Fibroblast of lung (primary cell): ENCODE measurements at regions not wholly inside any gene's neighbourhood (a gene's known extent, or its start where the extent isn't known, plus 50 kb on each side); places are given as distances from the start of the nearest gene placed in this dataset.
"Not testable (repeated sequence)": the region's sequence is repeated elsewhere in the genome, so short reads cannot be mapped to it uniquely, and the experiment has no call there.

Experiments used
- DNase-seq, 2 donors: peaks; one replicate each; pipeline versions ENCODE4 v3.0.0 to v3.0.0-alpha.2; 2010; ENCODE audit warnings: low read depth in 2 of 2
- H2AFZ ChIP-seq: 2 replicates; pipeline ENCODE4 v1.5.1; 2012; ENCODE audit warnings: low read length, control low read depth, inconsistent platforms
- H3K27ac ChIP-seq: 2 replicates; pipeline ENCODE4 v1.5.1; 2011; ENCODE audit warnings: low read length, control low read depth; ENCODE audit not compliant: insufficient read depth
- H3K27me3 ChIP-seq: 2 replicates; pipeline ENCODE4 v1.5.1; 2011; ENCODE audit warnings: mild to moderate bottlenecking, low read length; ENCODE audit not compliant: control insufficient read depth, insufficient read depth
- H3K36me3 ChIP-seq: 2 replicates; pipeline ENCODE4 v1.5.1; 2011; ENCODE audit warnings: low read length; ENCODE audit not compliant: control insufficient read depth, insufficient read depth
- H3K4me1 ChIP-seq: 2 replicates; pipeline ENCODE4 v1.5.1; 2011; ENCODE audit warnings: low read length; ENCODE audit not compliant: control insufficient read depth, insufficient read depth; ENCODE audit errors: extremely low read depth
- H3K4me2 ChIP-seq: 2 replicates; pipeline ENCODE4 v1.5.1; 2011; ENCODE audit warnings: low read length, control low read depth; ENCODE audit not compliant: insufficient read depth; ENCODE audit errors: extremely low read depth
- H3K4me3 ChIP-seq, 4 experiments: fragments of 200-600 bp in 1 of 4; sonication (generic) in 1 of 4; replicated peaks in 1 of 4; 2 replicates each; pipeline ENCODE4 v1.5.1; 2011 to 2016; ENCODE audit warnings: low read length in 4 of 4, low read depth in 3 of 4, mild to moderate bottlenecking in 3 of 4, control low read depth in 2 of 4, inconsistent platforms in 1 of 4, mixed read lengths in 1 of 4; ENCODE audit not compliant: insufficient read depth in 1 of 4; ENCODE audit errors: control extremely low read depth in 1 of 4
- H3K79me2 ChIP-seq: 2 replicates; pipeline ENCODE4 v1.5.1; 2012; ENCODE audit warnings: mild to moderate bottlenecking, low read length, inconsistent platforms; ENCODE audit not compliant: control insufficient read depth, insufficient read depth
- H3K9ac ChIP-seq: 2 replicates; pipeline ENCODE4 v1.5.1; 2011; ENCODE audit warnings: mild to moderate bottlenecking, low read length, control low read depth; ENCODE audit not compliant: insufficient read depth
- H3K9me3 ChIP-seq: 2 replicates; pipeline ENCODE4 v1.5.1; 2012; ENCODE audit warnings: low read depth, low read length; ENCODE audit not compliant: control insufficient read depth, insufficient read depth
- H4K20me1 ChIP-seq: 2 replicates; pipeline ENCODE4 v1.5.1; 2011; ENCODE audit warnings: low read length; ENCODE audit not compliant: control insufficient read depth, insufficient read depth; ENCODE audit errors: extremely low read depth
- EZH2 ChIP-seq: IDR thresholded peaks from 2 replicates; pipeline ENCODE4 v1.5.1; 2012; ENCODE audit warnings: low read length, control low read depth, mild to moderate bottlenecking; ENCODE audit errors: missing control alignments
- TF ChIP-seq, protein P1 (sequence below), 2 donors: IDR thresholded peaks in 1 of 2; conservative IDR thresholded peaks in 1 of 2; 1 replicate in 1 of 2; 2 replicates in 1 of 2; pipeline ENCODE4 v1.5.1; 2011 to 2012; ENCODE audit warnings: low read length in 2 of 2, control low read depth in 1 of 2, inconsistent platforms in 1 of 2, low read depth in 1 of 2, mild to moderate bottlenecking in 1 of 2

GRCh38 chr9:22508354-22508753 lies 61.7 kb downstream of the DMRTA1 start:
- not testable (repeated sequence) for H3K79me2 ChIP-seq, H3K4me2 ChIP-seq, H3K27ac ChIP-seq, H3K9ac ChIP-seq, H3K36me3 ChIP-seq, H2AFZ ChIP-seq, H3K4me1 ChIP-seq, DNase-seq, H4K20me1 ChIP-seq, H3K4me3 ChIP-seq, H3K9me3 ChIP-seq, H3K27me3 ChIP-seq

DNA sequence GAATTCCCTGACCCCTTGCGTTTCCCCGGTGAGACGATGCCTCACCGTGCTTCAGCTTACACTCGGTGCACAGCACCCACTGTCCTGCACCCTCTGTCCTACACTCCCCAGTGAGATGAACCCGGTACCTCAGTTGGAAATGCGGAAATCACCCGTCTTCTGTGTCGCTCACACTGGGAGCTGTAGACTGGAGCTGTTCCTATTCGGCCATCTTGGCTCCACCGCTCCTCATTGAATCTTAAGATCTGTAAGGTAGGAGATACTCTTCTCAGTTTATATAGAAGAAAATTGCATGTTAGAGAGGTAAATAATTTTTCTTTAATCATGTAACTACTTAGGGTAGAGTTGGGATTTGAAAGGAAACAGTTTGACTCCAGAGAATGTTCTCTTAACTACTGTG lies 62.2 kb downstream of the DMRTA1 start:
- Histone ChIP-seq H3K79me2 (no peaks in the 10 kb centered on the region), H3K27ac (no peak overlapping the region), H3K9ac (no peak overlapping the region), H3K4me3 (no peak overlapping the region), H3K4me2 (no peak overlapping the region), H2AFZ (no peak overlapping the region), H3K9me3 (no peaks in the 10 kb centered on the region), H4K20me1 (no peaks in the 10 kb centered on the region), H3K4me1 (no peaks in the 10 kb centered on the region), H3K36me3 (no peaks in the 10 kb centered on the region), H3K27me3 (no peaks in the 10 kb centered on the region)
- DNase-seq: no peak
- TF ChIP-seq EZH2: no peak
- TF ChIP-seq, protein P1, sequence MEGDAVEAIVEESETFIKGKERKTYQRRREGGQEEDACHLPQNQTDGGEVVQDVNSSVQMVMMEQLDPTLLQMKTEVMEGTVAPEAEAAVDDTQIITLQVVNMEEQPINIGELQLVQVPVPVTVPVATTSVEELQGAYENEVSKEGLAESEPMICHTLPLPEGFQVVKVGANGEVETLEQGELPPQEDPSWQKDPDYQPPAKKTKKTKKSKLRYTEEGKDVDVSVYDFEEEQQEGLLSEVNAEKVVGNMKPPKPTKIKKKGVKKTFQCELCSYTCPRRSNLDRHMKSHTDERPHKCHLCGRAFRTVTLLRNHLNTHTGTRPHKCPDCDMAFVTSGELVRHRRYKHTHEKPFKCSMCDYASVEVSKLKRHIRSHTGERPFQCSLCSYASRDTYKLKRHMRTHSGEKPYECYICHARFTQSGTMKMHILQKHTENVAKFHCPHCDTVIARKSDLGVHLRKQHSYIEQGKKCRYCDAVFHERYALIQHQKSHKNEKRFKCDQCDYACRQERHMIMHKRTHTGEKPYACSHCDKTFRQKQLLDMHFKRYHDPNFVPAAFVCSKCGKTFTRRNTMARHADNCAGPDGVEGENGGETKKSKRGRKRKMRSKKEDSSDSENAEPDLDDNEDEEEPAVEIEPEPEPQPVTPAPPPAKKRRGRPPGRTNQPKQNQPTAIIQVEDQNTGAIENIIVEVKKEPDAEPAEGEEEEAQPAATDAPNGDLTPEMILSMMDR (conservative IDR thresholded peaks at IDR 0.05 in 1 of 2, IDR thresholded peaks at IDR 0.05 in 1 of 2; ENCODE audit: low read depth in 1 of 2, low read length in 2 of 2): no peak

DNA sequence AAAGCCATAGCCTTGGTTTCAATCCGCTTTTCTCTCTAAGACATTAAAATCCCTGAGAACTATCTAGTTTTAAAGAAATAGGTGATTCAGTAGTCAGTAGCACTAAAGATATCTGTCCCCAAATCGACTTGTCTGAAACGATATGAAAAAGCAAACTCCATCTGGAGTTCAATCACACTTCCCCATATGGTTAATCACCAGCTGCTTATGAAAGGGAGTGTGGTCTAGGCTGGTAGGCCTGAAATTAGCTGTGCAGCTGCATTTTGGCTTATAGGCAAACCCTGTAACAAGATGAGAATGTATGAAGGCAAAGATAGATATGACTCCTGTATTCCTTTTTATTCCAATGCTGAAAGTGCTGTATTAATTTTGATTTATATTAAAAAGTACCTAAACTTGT lies 65.9 kb downstream of the DMRTA1 start:
- no peaks in the 10 kb centered on the region for H3K9me3 ChIP-seq
- H3K27me3 ChIP-seq: no peaks in the 10 kb centered on the region
- no peaks in the 10 kb centered on the region for H3K79me2 ChIP-seq
- no peak overlapping the region for H3K27ac ChIP-seq
- H4K20me1 ChIP-seq: no peaks in the 10 kb centered on the region
- DNase-seq: no peak
- no peaks in the 10 kb centered on the region for H3K36me3 ChIP-seq
- no peak overlapping the region for H3K9ac ChIP-seq
- no peak overlapping the region for H3K4me3 ChIP-seq
- no peaks in the 10 kb centered on the region for H3K4me1 ChIP-seq
- no peak overlapping the region for H2AFZ ChIP-seq
- no peak for TF ChIP-seq EZH2
- TF ChIP-seq, protein P1 (conservative IDR thresholded peaks at IDR 0.05 in 1 of 2, IDR thresholded peaks at IDR 0.05 in 1 of 2; ENCODE audit: low read depth in 1 of 2, low read length in 2 of 2): no peak
- no peak overlapping the region for H3K4me2 ChIP-seq

DNA sequence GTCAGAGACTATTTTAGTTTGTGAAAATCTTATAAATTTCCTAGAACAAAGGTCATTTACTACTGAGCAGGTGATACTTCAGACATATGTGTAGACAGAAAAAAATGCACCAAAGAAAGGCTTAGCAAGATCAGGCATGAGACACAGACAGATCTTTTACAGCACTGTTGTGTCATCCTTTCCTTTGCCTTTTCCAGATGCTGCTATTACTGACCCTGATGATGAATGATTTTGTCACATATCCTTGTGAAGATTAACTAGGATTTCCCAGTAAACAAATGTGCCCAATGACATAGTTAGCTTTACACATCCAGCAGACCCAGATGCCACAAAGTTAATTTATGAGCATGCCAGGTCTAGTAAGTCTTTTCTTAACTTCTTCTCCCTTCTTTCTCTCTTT lies 68.2 kb downstream of the DMRTA1 start:
- H4K20me1 ChIP-seq: no peaks in the 10 kb centered on the region
- H3K4me3 ChIP-seq: no peak overlapping the region
- H3K27me3 ChIP-seq: no peaks in the 10 kb centered on the region
- H3K36me3 ChIP-seq: no peaks in the 10 kb centered on the region
- no peaks in the 10 kb centered on the region for H3K9me3 ChIP-seq
- no peaks in the 10 kb centered on the region for H3K4me1 ChIP-seq
- TF ChIP-seq, protein P1 (conservative IDR thresholded peaks at IDR 0.05 in 1 of 2, IDR thresholded peaks at IDR 0.05 in 1 of 2; ENCODE audit: low read depth in 1 of 2, low read length in 2 of 2): no peak
- no peak for TF ChIP-seq EZH2
- no peak overlapping the region for H3K4me2 ChIP-seq
- no peak overlapping the region for H3K9ac ChIP-seq
- H2AFZ ChIP-seq: no peak overlapping the region
- no peaks in the 10 kb centered on the region for H3K79me2 ChIP-seq
- no peak for DNase-seq
- H3K27ac ChIP-seq: no peak overlapping the region
